ENCODE measurements at regions not wholly inside any gene's neighbourhood (a gene's known extent, or its start where the extent isn't known, plus 50 kb on each side); places are given as distances from the start of the nearest gene placed in this dataset.
"Not testable (repeated sequence)": the region's sequence is repeated elsewhere in the genome, so short reads cannot be mapped to it uniquely, and the experiment has no call there.

DNA sequence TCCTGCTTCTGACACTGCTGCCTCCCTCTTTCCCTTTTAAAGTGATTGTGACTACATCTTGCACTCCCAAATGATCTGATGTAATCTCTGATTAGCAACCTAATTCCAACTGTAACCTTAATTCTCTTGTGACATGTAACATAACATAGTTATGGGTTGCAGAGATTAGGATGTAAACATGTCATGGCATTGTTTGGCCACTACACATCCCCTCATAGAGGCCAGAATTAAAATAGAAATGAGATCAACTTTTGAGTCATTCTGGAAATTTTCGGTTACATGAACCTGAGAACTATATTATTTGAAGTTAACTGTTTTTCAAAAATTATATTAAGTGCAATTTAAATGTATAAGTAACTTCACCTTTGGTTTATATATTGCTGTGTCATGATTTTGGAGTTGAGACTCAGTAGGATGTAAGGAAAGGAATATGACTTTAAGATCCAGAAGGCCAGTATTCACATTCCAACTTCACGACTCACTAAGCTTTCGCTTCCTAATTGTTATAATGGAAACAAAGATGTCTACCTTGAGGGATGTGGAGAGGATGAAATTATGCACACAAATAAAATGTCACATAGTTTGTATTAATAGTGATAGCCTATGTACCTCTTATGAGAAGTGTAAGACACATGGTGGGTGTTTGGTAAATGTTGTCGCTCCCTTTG lies 611.9 kb upstream of the MAP3K7 start:
- peak; percentile 14 for DNase-seq (ENCODE audit: low read depth)

DNA sequence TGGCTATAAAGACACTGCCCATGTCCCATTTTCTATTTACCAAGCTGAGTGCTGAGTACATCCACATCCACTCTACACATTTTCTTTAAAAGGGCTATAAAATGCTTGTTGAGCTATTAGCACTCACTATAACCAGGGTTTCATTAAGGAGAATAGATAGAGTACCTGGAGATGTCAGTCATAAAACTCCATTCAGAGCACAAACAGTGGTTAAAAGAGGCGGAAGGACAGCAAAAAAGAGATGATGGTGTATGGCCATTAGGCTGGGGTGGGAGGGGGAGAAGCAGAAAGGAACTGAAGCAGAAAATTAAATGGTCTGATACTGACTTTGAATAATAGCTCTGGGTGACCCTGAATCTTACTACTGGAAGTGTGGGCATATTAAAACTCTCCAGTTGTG lies 609.9 kb upstream of the MAP3K7 start:
- DNase-seq (ENCODE audit: low read depth), result no peak

DNA sequence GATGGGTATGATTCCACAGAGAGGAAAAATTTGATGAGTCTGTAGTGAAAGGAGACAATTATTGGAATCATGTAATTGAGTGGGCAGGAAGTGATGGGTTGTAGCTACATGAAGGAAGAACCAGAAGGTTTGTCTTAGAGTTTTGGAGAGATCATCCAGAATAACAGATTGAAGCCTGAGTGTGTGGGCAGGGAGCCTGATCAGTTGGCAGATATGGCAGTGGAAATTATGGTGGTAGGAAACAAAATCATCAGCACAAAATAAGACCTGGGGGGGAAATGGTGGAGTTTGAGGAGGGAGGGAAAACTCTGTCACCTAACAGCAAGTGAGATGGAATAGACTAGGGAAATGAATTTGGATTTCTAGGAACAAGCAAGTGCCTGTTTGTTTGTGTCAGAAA lies 606.6 kb upstream of the MAP3K7 start:
- DNase-seq (ENCODE audit: low read depth), result no peak

DNA sequence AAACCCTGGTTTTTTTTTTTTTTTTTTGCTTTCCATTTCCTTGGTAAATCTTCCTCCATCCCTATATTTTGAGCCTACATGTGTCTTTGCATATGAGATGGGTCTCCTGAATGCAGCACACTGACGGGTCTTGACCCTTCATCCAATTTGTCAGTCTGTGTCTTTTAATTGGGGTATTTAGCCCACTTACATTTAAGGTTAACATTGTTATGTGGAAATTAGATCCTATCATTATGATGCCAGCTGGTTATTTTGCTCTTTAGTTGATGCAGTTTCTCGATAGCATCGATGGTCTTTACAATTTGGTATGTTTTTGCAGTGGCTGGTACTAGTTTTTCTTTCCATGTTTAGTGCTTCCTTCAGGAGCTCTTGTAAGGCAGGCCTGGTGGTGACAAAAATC lies 603.2 kb upstream of the MAP3K7 start:
- DNase-seq (ENCODE audit: low read depth), result not testable (repeated sequence)

DNA sequence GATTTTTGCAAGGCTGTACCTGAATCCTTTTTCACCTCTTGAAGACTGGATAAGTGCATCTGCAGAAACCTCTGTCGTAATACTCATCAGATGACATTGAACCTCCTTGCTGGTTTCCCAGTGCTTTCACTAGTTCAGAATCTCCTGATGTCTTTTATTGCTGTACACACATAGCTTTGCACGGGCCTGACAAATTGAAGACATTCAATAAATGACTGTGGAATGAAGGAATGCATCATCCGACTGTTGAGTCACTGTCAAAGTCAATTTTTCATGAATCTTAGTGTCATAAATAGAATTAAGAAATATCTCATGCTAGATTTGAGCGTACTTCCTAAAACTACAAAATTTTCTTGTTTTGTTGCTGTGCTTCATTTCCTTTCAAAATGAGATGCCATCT lies 598.2 kb upstream of the MAP3K7 start:
- DNase-seq (ENCODE audit: low read depth), result no peak

DNA sequence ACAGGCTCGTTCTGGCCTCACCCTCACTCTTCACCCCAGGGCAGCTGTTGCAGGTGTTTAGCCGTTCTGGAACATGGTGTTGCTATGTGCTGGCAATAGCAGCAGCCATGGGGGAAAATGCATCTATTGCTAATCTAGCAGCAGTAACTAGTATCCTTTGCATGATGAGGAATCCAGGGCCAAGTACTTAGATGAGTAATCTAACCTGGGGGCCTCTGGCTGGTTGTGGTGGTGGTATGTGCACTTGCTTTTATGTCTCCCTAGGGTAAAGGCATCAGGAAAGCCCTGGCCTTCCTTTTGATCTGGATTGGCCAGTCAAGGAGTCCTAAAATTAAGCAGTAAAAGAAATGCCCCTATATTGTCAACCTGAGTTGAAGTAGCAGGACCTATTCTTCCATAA lies 594.5 kb upstream of the MAP3K7 start:
- peak; percentile 36 for DNase-seq (ENCODE audit: low read depth)

DNA sequence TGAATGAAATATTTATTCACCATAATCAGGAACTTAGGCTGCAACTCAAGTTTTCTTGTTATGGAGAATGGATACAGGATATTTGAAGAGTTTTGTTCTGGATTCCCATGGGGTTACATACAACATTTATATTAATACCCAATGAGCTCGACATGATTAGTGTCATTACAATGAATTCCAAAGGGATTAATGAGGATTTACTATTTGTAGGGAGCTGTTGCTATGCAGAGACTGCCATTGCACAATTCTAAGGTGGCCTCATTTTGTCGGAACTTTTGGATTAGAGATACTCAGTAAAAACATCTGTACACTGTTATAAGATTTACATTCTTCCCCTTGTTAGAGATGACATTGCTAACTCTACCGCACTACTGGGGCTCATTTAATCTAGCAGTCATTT lies 586.8 kb upstream of the MAP3K7 start:
- DNase-seq (ENCODE audit: low read depth), result no peak

DNA sequence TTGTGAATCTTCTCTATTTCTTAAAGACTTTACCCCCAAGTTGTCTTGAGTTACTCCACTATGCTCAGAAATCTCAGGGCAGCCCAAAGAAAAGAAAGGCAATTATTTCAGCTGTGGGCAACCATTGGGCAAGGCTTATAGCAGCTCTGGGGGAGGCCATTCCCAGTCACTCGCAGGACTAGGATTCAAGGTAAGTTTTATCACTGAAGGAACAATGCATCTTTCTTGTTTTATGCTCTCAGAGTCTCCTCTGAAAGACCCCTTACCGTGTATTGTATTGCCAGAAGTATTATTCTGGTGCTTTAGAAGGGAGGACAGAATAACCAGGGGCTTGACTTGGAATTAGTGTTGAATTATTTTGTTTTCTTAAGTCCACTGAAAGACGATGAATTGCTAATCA lies 586.3 kb upstream of the MAP3K7 start:
- no peak for DNase-seq (ENCODE audit: low read depth)

DNA sequence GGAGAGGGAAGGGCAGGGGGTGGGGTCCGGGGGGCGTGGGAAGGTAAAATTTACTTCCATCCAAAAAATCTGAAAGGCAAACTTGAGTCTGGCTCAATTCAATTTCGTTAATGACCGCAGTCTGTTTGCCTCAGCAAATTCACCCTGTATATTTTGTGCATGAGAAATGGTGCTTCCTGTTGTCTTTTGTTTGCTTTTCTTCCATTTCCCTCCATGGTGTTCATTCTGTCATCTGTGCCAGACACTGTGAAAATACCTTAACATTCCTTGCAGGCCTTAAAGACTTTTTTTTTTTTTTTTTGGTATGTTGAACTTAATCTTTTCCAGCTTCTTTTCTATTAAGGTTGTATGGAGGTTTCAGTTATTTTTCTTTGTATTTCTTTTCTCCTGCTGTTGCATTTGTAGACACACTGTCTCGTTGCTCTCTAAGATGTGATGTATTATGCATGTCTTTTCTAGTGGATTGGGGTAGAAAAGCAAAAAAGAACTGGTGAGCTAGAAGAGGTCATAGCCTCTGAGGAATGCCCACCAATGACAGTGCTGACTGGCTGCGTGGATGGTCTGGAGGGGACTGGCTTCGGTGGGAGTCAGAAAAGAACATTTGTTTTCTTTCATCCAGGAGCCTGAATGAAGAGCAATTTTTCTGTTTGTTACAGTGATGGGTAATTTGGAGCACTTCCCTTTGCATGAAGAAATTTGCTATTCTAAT lies 585.0 kb upstream of the MAP3K7 start:
- DNase-seq (ENCODE audit: low read depth), result no peak

DNA sequence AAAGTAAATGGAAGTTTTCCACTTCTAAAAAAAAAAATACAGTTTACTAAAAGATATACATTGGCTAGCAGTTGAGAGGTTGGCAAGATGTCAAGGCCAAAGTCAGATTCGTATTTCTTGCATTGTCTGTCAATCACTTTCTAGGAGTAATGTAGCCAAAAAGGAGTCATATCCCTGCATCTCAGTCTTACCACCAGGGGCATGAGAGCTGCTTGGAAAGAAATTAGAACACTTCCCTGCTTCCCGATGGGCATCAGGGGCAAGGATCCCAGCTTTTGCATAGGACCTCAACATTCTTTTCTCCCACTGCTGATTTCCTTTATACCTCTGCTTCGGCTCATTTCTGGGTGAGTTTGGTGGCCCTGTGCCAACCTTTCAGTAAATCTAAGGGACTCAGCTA lies 581.0 kb upstream of the MAP3K7 start:
- DNase-seq (ENCODE audit: low read depth), result peak; percentile 9

DNA sequence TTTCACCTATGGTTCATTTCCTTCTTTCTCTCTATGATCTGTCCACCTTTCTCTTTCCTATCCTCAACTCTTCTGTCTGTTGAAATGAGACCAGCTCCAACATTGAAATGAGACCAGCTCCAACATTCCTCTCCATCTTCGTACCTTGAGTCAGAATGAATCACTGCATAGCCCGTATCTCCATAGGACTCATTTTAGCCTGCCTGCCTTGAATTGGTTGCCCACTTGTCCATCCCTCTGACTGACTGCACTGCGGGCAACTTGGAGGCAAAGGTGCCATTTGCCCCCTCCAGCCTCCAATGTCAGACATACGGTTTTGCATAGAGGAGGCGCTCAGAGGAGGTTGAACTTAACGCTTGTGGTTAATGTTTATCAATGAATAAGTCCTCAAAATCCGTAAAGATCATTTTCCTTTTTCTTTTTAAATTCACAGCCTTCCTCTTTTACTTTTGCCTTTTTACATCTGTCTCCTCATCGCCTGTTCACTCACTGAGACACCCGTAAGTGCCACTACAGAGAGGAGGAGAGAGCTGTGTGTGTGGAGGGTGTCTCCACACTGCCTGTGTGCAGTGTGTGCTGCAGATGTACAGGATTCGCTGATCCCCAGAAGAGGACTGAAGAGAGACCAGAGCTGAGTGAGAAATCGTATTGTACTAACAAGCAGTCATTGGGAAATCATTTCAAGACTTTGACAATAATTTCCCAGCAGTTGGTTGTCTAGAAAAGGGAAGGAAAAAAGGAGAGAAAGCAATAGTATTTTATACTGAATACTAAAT lies 579.6 kb upstream of the MAP3K7 start:
- peak; percentile 45 for DNase-seq (ENCODE audit: low read depth)

DNA sequence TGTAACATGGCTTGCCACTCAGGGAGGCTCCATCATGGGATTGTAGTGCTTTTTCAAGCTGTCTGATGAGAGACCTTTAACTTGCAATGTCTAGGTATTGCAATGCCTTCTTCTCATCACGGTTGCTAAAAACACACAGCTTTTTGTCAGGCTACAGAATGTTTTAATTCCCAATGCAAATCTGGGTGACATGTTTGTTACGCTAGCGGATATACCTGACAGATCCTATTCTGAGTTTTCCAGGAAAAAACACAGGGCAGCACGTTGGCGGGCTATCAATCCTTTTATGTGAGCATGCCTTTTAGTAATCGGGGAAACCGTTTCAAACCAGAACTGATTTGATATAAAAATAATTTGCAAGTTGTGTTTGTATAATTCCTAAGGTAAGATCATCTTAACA lies 577.2 kb upstream of the MAP3K7 start:
- no peak for DNase-seq (ENCODE audit: low read depth)

DNA sequence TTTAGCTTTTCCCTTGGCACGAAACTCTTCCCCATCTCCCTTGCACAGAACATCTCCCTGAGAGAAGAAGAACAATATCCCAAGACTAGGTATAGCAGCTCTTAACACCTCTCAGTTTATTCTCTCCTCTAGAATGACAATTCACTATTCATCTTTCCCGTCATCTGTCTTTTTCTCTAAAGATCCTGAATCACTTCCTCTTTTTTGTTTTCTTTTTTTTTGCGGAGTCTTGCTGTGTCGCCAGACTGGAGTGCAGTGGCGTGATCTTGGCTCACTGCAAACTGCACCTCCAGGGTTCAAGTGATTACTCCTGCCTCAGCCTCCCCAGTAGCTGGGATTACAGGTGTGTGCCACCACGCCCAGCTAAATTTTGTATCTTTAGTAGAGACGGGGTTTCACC lies 574.4 kb upstream of the MAP3K7 start:
- DNase-seq (ENCODE audit: low read depth), result no peak

DNA sequence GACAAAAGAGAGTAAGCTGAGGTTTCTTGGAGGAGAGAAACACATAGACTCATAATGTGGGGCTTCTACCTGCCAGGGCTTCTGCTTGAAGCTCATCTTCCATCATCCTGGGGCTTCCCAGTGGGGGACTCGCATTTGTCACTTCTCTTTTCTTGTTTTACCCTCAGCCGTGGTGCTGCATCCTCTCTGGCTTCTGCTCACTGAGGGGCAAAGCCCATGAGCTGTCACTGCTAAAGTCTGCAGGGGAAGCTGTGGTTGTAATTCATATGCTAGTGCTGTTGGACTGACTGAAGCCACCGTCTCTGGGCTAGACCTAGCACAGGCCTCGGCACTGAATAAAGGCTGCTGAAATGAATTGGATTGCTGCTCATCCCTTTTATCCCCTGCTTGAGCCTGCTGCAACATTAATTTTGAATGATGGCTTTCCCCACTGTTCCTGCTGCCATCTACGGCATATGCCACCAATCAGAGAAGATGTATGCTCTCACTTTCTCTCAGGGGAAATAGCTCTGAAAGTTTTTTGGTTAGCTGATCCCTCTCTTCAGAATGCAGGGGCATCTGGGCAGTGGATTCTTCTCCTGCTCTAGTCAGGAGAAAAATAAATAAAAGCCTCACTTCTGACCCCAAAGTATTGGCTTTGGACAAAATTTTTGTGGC lies 568.4 kb upstream of the MAP3K7 start:
- no peak for DNase-seq (ENCODE audit: low read depth)

DNA sequence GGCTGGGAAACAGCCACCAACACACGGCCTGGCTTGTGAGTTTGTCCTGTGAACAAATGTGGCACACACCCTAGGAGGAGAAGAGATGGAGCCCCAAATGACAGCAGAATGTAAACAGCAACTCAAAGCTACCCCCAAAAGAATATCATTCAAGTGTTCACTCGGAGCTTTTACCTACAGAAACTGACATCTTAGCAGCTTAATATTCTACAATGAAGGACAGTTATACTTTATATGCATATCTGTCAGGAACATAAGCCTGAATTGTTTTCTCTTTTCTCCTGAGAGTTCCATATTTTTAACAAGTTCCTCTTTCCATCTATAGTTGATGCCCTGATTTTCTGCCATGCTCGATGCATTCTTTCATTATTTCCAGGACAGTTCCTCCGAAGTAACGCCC lies 566.0 kb upstream of the MAP3K7 start:
- DNase-seq (ENCODE audit: low read depth), result no peak

DNA sequence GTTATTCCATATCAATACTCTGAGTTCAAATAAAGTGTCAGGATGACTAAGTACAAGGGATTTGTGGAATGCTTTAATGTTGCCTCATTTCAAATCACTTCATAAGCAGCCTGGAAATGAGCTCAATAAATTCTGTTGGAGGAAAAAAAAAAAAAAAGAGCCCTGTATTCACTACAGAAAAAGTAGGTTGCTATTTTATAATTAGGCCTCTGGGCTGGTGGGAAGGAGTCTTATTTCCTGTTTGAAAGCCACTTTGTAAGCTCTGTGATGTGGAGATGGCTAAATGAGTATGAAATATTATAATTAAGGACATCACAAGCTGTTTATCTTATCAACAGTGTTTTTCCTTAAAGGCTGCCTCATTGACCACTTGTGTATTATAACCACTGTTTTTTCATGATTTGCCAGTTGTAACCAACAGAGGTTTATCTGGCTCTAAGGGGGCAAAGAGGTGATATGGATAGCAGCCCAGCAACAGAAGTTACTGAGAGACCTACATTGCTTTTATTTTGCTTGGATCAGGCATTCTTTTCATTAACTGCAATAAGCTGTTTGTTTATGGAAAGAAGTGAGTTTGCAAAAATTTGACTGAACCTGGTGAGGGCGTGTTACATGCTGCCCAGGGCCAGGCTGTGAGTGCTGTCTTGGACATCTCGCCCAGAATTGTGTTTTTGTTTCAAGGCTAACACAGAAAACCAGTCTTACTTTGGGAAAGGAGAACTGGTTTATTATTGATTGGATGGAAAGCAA lies 563.3 kb upstream of the MAP3K7 start:
- peak; percentile 81 for DNase-seq (ENCODE audit: low read depth)

DNA sequence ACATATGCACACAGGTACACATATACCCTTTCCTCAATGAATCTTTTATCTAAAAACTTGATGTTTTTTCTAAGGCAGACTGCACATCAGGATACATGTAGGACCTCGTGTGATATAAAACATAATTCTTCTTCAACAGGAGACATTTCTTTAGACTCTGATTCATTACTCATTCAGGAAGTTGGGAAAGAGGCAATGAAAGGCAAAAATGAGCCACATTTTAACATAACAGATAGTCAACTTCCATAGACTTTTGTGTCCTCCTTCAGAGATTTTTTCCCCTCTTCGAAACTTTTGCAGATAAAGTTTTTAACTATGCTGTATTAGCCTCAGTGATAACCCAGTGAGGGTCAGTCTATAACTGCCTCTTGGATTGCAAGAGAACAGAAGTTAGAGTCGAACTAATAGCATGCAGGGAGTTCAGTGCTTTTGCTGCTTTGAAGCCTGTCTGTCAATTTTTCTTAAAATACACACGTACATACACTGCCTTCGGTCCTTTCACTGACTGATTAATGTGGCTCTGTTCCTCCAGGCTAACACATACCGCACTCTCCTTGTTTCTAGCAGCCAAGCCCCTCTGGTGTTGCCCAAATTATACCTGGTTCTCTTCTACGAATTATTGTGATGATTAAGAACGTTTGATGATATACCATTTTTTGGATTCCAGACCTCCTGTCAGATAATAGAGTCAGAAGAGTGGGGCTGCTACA lies 562.5 kb upstream of the MAP3K7 start:
- peak; percentile 23 for DNase-seq (ENCODE audit: low read depth)

DNA sequence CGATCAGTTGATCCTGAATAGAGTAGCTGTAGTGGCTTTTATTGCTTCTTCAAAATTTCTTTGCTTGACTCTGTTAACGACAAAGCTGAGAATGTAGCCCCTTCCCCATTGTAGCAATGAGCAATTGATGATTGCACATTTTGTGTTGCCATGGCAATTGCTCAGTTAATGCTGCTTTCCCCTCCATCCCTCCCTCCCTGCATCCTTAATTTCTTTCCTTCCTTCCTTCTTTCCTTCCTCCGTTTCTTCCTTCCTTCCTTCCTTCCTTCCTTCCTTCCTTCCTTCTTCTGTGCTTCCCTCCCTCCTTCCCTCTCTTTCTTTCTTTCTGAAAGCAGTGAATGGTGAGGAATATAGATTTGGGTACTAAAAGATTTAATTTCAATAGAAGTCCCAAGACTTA lies 557.3 kb upstream of the MAP3K7 start:
- DNase-seq (ENCODE audit: low read depth), result no peak

DNA sequence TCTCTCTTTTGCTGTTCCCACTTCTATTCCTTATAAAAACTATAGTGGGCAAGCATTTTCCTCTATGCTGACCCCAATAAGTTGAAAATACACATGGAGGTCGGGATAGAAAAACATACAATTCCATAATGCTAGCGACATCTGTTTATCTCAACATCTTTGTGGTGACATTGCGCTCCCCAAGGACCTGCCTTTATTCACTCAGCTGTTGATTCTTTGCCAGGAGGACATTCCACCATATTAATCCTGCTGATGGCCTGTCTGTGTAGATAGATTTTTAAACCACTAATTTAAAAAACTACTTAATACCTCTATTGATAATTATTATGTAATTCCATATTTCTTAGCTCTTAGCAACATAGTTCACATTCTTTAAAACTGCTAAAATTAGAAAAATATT lies 555.3 kb upstream of the MAP3K7 start:
- DNase-seq (ENCODE audit: low read depth), result no peak

DNA sequence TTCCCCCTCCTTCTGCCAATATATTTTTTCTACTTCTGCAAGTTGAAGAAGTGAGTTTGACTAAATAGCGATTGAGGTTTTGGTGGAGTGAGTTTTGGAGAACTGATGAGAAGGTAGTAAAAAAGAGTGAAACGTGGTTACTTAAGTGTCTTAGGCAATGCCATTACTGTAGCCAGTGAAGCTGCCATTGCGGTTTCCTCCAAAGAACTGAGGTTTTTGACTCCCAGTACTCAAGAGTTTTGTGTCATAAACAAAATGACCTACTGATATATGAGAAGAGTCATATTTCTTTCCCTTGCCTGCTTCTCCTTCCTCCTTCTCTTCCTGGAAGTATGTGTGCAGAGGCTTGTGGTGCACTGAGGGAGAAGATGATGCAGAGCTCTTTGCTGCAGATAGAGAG lies 554.5 kb upstream of the MAP3K7 start:
- no peak for DNase-seq (ENCODE audit: low read depth)

DNA sequence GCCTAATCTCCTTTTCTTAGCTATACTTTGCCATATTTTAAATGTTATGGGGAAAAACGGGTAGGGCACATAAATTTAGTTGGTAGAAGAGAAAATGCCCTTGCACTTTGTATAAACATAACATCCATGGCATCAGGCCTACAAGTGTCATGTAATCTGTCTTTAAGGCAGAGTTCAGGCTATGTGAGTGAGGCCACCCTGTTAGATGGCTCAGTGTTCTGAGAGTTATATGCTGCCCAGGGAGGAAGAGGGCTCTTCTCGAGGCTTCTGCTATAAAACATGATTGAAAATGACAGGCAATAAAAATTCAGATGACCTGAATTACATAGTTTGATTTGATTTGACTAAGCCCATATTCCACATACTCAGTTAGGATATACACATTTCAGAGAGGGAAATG lies 553.6 kb upstream of the MAP3K7 start:
- no peak for DNase-seq (ENCODE audit: low read depth)

Data from renal cortical epithelial cell (primary cell).